CD1c-positive myeloid dendritic cell (primary cell): ENCODE measurements at regions not wholly inside any gene's neighbourhood (a gene's known extent, or its start where the extent isn't known, plus 50 kb on each side); places are given as distances from the start of the nearest gene placed in this dataset.

ENCODE experiments used
- DNase-seq: peaks from one replicate; pipeline ENCODE4 v3.0.0-alpha.2; 2016; ENCODE audit errors: extremely low spot score

- DNase-seq: no peak
Measured at GRCh38 chr3:127377801-127378655, 90.2 kb upstream of the PRR20G start.

- DNase-seq: no peak
Measured at GRCh38 chr3:127375151-127375930, 87.5 kb upstream of the PRR20G start.

- peak; percentile 4 for DNase-seq
Measured at GRCh38 chr3:127374086-127375010, 86.5 kb upstream of the PRR20G start.

- no peak for DNase-seq
Measured at GRCh38 chr3:127373441-127374085, 85.7 kb upstream of the PRR20G start.

GRCh38 chr3:127371846-127372245 lies 84.0 kb upstream of the PRR20G start:
- DNase-seq: no peak

GRCh38 chr3:127371334-127371733 lies 83.5 kb upstream of the PRR20G start:
- no peak for DNase-seq

GRCh38 chr3:127370906-127371305 lies 83.1 kb upstream of the PRR20G start:
- DNase-seq: no peak

GRCh38 chr3:127369356-127369935 lies 81.6 kb upstream of the PRR20G start:
- DNase-seq: no peak

- no peak for DNase-seq
Measured at GRCh38 chr3:127368186-127369032, 80.6 kb upstream of the PRR20G start.

GRCh38 chr3:127367593-127367992 lies 79.7 kb upstream of the PRR20G start:
- DNase-seq: no peak

GRCh38 chr3:127366383-127366782 lies 78.5 kb upstream of the PRR20G start:
- DNase-seq: no peak

- no peak for DNase-seq
Measured at GRCh38 chr3:127365163-127365798, 77.4 kb upstream of the PRR20G start.

GRCh38 chr3:127363891-127364290 lies 76.0 kb upstream of the PRR20G start:
- no peak for DNase-seq

GRCh38 chr3:127363171-127363570 lies 75.3 kb upstream of the PRR20G start:
- no peak for DNase-seq

- DNase-seq: no peak
Measured at GRCh38 chr3:127360647-127361046, 72.8 kb upstream of the PRR20G start.

GRCh38 chr3:127358641-127359040 lies 70.8 kb upstream of the PRR20G start:
- DNase-seq: no peak

- DNase-seq: no peak
Measured at GRCh38 chr3:127356381-127356780, 68.5 kb upstream of the PRR20G start.

GRCh38 chr3:127354761-127355160 lies 66.9 kb upstream of the PRR20G start:
- DNase-seq: no peak

GRCh38 chr3:127352612-127353011 lies 64.8 kb upstream of the PRR20G start:
- DNase-seq: no peak
